Cerebellar cortex (tissue), 1 donor: ENCODE measurements at regions not wholly inside any gene's neighbourhood (a gene's known extent, or its start where the extent isn't known, plus 50 kb on each side); places are given as distances from the start of the nearest gene placed in this dataset.
"Not testable (repeated sequence)": the region's sequence is repeated elsewhere in the genome, so short reads cannot be mapped to it uniquely, and the experiment has no call there.

Experiments
- DNase-seq: peaks from one replicate; pipeline ENCODE4 v3.0.0-alpha.2; 2015; ENCODE audit warnings: low spot score

- DNase-seq, result no peak
These were observed 76.8 kb upstream of the COX20 start for GRCh38 chr1:244758708-244759107.

GRCh38 chr1:244759158-244759557, 76.3 kb upstream of the COX20 start:
- DNase-seq, result no peak

GRCh38 chr1:244760471-244760870, 75.0 kb upstream of the COX20 start:
- no peak for DNase-seq

- DNase-seq, result peak; percentile 19
These were observed 74.2 kb upstream of the COX20 start for GRCh38 chr1:244761279-244761678.

GRCh38 chr1:244762629-244763028, 72.8 kb upstream of the COX20 start:
- no peak for DNase-seq

GRCh38 chr1:244768186-244768585, 67.3 kb upstream of the COX20 start:
- DNase-seq, result no peak

- DNase-seq, result no peak
These were observed 66.7 kb upstream of the COX20 start for GRCh38 chr1:244768804-244769203.

- peak; percentile 43 for DNase-seq
These were observed 64.9 kb upstream of the COX20 start for GRCh38 chr1:244770556-244770955.

- no peak for DNase-seq
These were observed 61.9 kb upstream of the COX20 start for GRCh38 chr1:244773513-244773912.

- DNase-seq, result not testable (repeated sequence)
These were observed 58.7 kb upstream of the COX20 start for GRCh38 chr1:244776783-244777182.

- no peak for DNase-seq
These were observed 57.1 kb upstream of the COX20 start for GRCh38 chr1:244778344-244778743.

GRCh38 chr1:244779410-244779809, 56.0 kb upstream of the COX20 start:
- DNase-seq, result no peak

GRCh38 chr1:244780311-244780710, 55.1 kb upstream of the COX20 start:
- DNase-seq, result no peak

GRCh38 chr1:244782056-244782455, 53.4 kb upstream of the COX20 start:
- DNase-seq, result no peak

- no peak for DNase-seq
These were observed 52.3 kb upstream of the COX20 start for GRCh38 chr1:244783138-244783537.
